ENCODE measurements at regions not wholly inside any gene's neighbourhood (a gene's known extent, or its start where the extent isn't known, plus 50 kb on each side); places are given as distances from the start of the nearest gene placed in this dataset.
"Not testable (repeated sequence)": the region's sequence is repeated elsewhere in the genome, so short reads cannot be mapped to it uniquely, and the experiment has no call there.

GRCh38 chr17:16882926-16883265 lies 89.0 kb downstream of the TNFRSF13B start:
- H3K4me3 ChIP-seq (ENCODE audit: low read depth, low read length, poor library complexity, severe bottlenecking); DNase-seq (ENCODE audit: low spot score); H3K4me2 ChIP-seq (ENCODE audit: low read length); H4K20me1 ChIP-seq (ENCODE audit: insufficient read depth, low read length); intact Hi-C loops (cut with micrococcal nuclease; ENCODE audit: unreplicated experiment); H3K9me3 ChIP-seq (ENCODE audit: low read length); POLR2A ChIA-PET; H3K27ac ChIP-seq (ENCODE audit: low read depth, low read length, poor library complexity, severe bottlenecking); H3K79me2 ChIP-seq (ENCODE audit: insufficient read depth, low read depth, low read length); H2AFZ ChIP-seq (ENCODE audit: low read length); H3K4me1 ChIP-seq (ENCODE audit: insufficient read depth, low read length, poor library complexity, severe bottlenecking); H3K9me2 ChIP-seq (ENCODE audit: insufficient read depth, low read length); CTCF ChIA-PET (ENCODE audit: unreplicated experiment); BruUV-seq (replicated peaks); H3K36me3 ChIP-seq (ENCODE audit: insufficient read depth, low read length): not testable (repeated sequence)

- CTCF ChIA-PET (ENCODE audit: unreplicated experiment) = no interaction called here
- H3K4me2 ChIP-seq (ENCODE audit: low read length) = no peak overlapping the region
Observed at GRCh38 chr17:16882243-16882925, 89.5 kb downstream of the TNFRSF13B start.

DNA sequence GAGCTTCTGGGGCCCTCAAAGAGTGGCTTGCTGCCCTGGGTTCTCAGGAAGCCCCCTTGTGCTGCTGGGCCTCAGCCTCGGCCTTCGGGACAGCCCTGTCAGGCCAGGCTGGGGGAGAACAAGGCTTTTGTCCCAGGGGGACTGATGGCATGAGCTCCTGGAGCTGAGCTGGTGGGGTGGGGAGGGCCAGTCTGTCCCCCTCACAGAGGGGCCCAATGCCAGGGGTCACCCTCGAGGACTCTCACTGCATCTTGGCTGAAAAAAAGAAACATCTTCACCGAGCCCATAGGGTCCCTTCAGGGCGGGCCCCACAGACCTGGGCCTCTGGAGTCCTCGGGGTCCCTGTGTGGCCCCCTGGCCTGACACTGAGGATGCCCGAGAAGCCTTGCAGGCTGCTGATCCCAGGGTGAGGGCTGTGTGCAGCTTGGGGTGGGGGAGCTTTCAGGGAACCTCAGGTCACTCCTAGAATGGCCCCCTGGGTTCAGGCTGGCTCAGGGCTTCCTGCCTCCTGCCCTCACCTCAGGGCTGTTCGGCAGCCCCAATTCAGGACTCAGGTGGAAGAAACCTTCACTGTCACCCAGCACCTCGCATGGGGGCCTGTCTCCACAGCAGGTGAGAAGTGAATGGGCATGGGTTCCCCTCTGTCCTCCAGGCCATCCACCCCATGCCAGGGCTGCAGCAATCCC lies 90.5 kb downstream of the TNFRSF13B start:
- H3K4me3 ChIP-seq (ENCODE audit: low read depth, low read length, poor library complexity, severe bottlenecking) = no peak overlapping the region
- H3K9me2 ChIP-seq (ENCODE audit: insufficient read depth, low read length) = no peaks in the 10 kb centered on the region
- CTCF ChIA-PET (ENCODE audit: unreplicated experiment) = no interaction called here
- H3K9me3 ChIP-seq (ENCODE audit: low read length) = no peaks in the 10 kb centered on the region
- no peaks in the 10 kb centered on the region for H3K36me3 ChIP-seq (ENCODE audit: insufficient read depth, low read length)
- no peaks in the 10 kb centered on the region for H3K79me2 ChIP-seq (ENCODE audit: insufficient read depth, low read depth, low read length)
- POLR2A ChIA-PET = no interaction called here
- BruUV-seq (replicated peaks) = no TSS peak
- no peaks in the 10 kb centered on the region for H3K4me1 ChIP-seq (ENCODE audit: insufficient read depth, low read length, poor library complexity, severe bottlenecking)
- no peak for TF ChIP-seq EZH2phosphoT487 (IDR thresholded peaks at IDR 0.05; ENCODE audit: borderline replicate concordance, low read depth, low read length)
- TF ChIP-seq, protein P1, sequence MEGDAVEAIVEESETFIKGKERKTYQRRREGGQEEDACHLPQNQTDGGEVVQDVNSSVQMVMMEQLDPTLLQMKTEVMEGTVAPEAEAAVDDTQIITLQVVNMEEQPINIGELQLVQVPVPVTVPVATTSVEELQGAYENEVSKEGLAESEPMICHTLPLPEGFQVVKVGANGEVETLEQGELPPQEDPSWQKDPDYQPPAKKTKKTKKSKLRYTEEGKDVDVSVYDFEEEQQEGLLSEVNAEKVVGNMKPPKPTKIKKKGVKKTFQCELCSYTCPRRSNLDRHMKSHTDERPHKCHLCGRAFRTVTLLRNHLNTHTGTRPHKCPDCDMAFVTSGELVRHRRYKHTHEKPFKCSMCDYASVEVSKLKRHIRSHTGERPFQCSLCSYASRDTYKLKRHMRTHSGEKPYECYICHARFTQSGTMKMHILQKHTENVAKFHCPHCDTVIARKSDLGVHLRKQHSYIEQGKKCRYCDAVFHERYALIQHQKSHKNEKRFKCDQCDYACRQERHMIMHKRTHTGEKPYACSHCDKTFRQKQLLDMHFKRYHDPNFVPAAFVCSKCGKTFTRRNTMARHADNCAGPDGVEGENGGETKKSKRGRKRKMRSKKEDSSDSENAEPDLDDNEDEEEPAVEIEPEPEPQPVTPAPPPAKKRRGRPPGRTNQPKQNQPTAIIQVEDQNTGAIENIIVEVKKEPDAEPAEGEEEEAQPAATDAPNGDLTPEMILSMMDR (conservative IDR thresholded peaks at IDR 0.05; ENCODE audit: low read length) = no peak
- intact Hi-C loops (cut with micrococcal nuclease; ENCODE audit: unreplicated experiment) = no loop called here
- no peak overlapping the region for H3K4me2 ChIP-seq (ENCODE audit: low read length)
- H4K20me1 ChIP-seq (ENCODE audit: insufficient read depth, low read length) = no peaks in the 10 kb centered on the region
- no peak for DNase-seq (ENCODE audit: low spot score)
- no peak overlapping the region for H3K27ac ChIP-seq (ENCODE audit: low read depth, low read length, poor library complexity, severe bottlenecking)
- H2AFZ ChIP-seq (ENCODE audit: low read length) = no peak overlapping the region

More at GRCh38 chr17:16882243-16882925, 89.5 kb downstream of the TNFRSF13B start:
- no TSS peak for BruUV-seq (replicated peaks)
- Histone ChIP-seq H2AFZ (ENCODE audit: low read length) (no peak overlapping the region), H3K79me2 (ENCODE audit: insufficient read depth, low read depth, low read length) (no peaks in the 10 kb centered on the region), H3K4me3 (ENCODE audit: low read depth, low read length, poor library complexity, severe bottlenecking) (no peak overlapping the region), H3K9me2 (ENCODE audit: insufficient read depth, low read length) (no peaks in the 10 kb centered on the region), H3K9me3 (ENCODE audit: low read length) (no peaks in the 10 kb centered on the region), H4K20me1 (ENCODE audit: insufficient read depth, low read length) (no peaks in the 10 kb centered on the region), H3K36me3 (ENCODE audit: insufficient read depth, low read length) (no peaks in the 10 kb centered on the region), H3K27ac (ENCODE audit: low read depth, low read length, poor library complexity, severe bottlenecking) (no peak overlapping the region), H3K4me1 (ENCODE audit: insufficient read depth, low read length, poor library complexity, severe bottlenecking) (no peaks in the 10 kb centered on the region)
- POLR2A ChIA-PET = no interaction called here
- TF ChIP-seq, protein P1 (conservative IDR thresholded peaks at IDR 0.05; ENCODE audit: low read length) = no peak
- no peak for TF ChIP-seq EZH2phosphoT487 (IDR thresholded peaks at IDR 0.05; ENCODE audit: borderline replicate concordance, low read depth, low read length)
- intact Hi-C loops (cut with micrococcal nuclease; ENCODE audit: unreplicated experiment) = no loop called here
- DNase-seq (ENCODE audit: low spot score) = no peak
